Adrenal gland (tissue), 5 donors: ENCODE measurements at regions not wholly inside any gene's neighbourhood (a gene's known extent, or its start where the extent isn't known, plus 50 kb on each side); places are given as distances from the start of the nearest gene placed in this dataset.

Experiments
- CTCF ChIP-seq, 6 experiments: fragments of 450-650 bp in 4 of 6; fragments of 200-600 bp in 2 of 6; sonication (generic) in 1 of 6; IDR thresholded peaks; 1 replicate in 5 of 6; 2 replicates in 1 of 6; pipeline versions ENCODE4 v1.5.1 to v1.8.0; 2016 to 2021; ENCODE audit warnings: antibody characterized with exemption in 6 of 6, mild to moderate bottlenecking in 2 of 6, moderate library complexity in 1 of 6
- POLR2A ChIP-seq, 2 donors: fragments of 450-650 bp; IDR thresholded peaks; one replicate each; pipeline ENCODE4 v1.6.1; 2017; ENCODE audit warnings: antibody characterized with exemption in 2 of 2, mild to moderate bottlenecking in 2 of 2, moderate library complexity in 1 of 2
- donor health status: DM: no; HTN: no; CAD: no.

DNA sequence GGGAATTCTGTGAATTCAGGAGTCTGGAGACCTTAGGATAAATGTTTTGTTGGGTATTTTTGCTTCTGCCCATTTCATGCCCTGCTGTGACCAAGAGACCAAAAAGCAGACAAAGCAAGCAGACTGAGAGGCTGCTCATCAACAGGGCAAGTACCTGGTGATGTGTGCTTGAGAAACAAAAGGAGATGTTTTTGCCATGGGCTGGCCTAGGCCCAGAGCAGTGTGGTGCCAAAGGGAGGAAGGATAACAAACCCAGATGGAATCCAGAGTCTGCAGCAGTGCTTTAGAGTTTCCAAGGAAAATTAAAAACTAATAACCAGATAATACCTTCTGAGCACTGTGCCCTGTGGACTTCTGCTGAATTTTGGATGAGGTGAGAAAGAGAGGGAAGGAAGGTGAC is 538.4 kb downstream of the STK39 start:
- no peak for TF ChIP-seq CTCF (IDR thresholded peaks at IDR 0.05)
- no peak for TF ChIP-seq POLR2A (IDR thresholded peaks at IDR 0.05)
